ENCODE measurements at regions not wholly inside any gene's neighbourhood (a gene's known extent, or its start where the extent isn't known, plus 50 kb on each side); places are given as distances from the start of the nearest gene placed in this dataset.
"Not testable (repeated sequence)": the region's sequence is repeated elsewhere in the genome, so short reads cannot be mapped to it uniquely, and the experiment has no call there.

DNA sequence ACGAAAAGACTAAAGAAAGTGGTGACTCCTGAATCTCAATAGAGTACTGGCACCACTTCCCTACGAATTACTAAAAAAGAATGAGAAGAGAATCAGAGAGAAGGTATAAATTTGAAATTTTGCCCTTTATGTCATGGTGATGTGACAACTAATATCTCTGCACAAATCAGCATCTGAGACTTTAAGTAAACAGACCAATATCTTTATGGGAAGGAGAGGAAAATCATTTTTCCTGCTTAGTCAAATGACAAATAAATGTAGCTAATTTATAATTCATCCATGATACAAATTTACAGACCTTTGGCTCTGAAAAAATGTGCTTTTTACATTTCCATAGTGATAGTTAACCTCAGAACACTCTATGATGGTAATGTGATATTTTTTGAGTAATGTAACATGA lies 424.8 kb upstream of the EPHA5 start:
- DNase-seq, result no peak

DNA sequence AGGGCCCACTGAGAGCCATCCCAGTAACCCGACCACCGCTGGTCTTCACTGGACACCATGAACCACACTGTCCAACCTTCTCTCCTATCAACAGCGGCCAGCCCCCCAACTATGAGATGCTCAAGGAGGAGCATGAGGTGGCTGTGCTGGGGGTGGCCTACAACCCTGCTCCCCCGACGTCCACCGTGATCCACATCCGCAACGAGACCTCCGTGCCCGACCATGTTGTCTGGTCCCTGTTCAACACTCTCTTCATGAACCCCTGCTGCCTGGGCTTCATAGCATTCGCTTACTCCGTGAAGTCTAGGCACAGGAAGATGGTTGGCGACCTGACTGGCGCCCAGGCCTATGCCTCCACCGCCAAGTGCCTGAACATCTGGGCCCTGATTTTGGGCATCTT lies 423.8 kb upstream of the EPHA5 start:
- no peak for DNase-seq

DNA sequence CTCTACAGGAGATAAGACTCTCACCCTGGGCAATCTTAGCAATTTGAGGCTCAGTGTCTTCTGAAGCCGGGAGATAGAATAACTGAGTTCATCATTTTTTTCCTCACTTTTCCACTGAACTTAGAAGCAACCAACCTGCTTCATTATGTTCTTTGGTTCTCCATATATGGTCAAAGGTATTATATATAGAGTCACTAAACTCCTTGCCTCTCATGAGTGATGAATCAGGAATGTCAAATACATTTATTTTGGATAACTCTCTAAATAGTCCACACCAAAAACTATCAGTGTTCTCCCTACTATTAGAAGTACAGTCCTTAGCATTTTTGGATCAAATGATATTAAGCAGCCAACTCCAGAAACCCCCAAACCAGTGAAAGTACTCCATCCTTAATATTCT lies 421.5 kb upstream of the EPHA5 start:
- DNase-seq, result no peak

DNA sequence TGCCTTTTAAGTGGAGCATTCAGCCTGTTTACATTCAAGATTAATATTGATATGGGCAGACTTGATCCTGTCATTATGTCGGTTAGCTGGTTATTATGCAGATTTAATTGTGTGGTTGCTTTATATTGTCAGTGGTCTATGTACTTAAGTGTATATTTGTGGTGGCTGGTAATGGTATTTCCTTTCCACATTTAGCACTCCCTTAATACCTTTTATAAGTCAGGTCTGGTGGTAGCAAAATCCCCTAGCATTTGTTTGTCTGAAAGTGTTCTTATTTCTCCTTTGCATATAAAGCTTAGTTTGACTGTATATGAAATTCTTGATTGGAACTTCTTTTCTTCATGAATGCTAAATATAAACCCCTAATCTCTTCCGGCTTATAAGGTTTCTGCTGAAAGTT lies 403.7 kb upstream of the EPHA5 start:
- DNase-seq, result no peak

DNA sequence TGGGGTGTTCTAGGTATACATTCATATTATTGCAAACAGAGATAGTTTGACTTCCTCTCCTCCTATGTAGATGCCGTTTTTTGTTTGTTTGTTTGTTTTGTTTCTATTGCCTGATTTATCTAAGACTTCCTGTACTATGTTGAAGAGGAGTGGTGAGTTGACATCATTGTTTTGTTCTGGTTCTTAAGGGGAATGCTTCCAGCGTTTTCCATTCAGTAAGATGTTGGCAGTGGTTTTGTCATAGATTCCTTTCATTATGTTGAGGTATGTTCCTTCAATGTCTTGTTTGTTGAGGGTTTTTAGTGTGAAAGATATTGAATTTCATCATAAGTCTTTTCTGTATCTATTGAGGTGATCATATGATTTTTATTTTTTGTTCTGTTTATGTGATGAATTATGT lies 401.6 kb upstream of the EPHA5 start:
- DNase-seq, result no peak

DNA sequence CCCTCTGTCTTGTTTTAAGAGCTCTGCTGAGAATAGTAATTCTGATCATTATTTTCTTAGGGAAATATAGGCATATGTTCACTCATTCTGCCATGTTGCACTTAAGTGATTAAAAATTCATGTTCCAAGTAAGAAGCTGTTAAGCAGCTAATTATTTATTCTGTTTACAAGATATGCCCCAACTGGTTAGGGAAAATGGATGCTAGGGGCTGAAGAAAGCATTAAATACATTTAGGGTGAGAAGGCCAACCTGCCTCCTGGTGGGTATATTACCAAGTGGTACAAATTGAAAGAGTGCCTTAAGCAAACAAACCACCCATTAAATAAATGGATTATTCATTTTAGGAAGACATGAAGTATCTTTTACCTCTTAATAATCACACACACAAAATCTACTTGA lies 392.6 kb upstream of the EPHA5 start:
- no peak for DNase-seq

DNA sequence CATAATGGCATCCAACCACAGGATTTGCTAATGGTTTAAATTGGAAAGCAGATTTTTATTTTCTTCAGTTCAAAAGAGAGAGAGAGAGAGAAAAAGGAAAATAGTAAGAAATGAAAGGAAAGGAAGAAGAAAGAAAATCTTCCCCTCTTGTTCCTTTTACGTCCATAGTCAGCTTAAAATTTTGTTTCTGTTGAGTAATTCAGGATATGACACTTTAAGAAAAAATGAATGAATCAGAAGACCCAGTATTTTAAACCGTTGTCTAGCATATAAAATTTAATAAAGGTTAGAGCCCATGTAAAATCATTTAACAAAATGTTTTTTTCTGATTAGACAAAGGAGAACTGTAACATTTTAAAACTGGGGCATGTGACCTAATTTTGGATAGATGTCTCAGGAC lies 391.8 kb upstream of the EPHA5 start:
- no peak for DNase-seq

DNA sequence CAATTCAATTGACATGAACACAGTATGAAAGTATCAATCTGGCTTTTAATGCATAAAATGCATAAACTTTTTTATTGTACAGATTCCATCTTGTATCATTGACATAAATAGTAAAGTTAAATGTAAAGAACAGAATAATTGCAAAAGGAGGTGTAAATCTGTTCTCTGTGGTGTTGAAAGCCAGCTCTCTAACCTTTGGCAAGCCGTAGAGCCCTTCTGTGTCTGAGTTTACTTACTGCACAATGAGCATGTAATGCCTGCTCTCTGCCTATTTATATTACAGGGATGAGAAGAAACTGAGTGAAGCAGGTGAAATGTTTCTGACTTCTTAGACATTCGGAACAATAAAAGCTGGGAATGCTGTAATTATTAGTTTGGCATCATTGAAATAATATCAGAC lies 389.3 kb upstream of the EPHA5 start:
- no peak for DNase-seq

DNA sequence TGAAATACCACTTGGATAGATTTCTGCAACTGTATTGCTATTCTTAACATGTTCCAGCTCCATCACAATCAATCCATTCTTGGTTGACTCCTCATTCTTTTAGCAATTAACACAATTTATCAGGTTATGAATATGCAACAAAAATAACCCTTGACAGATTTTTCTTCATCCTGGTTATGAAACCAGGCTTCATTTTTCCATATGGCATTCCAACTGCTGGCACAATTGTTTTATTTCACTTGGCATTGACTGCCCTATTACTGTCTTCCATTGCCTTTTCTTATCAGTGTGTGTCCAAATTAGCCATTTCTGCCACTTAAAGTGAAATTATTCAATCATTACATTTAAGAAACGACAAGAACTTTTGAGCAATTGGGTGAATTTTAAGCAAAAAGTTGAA lies 388.8 kb upstream of the EPHA5 start:
- no peak for DNase-seq

DNA sequence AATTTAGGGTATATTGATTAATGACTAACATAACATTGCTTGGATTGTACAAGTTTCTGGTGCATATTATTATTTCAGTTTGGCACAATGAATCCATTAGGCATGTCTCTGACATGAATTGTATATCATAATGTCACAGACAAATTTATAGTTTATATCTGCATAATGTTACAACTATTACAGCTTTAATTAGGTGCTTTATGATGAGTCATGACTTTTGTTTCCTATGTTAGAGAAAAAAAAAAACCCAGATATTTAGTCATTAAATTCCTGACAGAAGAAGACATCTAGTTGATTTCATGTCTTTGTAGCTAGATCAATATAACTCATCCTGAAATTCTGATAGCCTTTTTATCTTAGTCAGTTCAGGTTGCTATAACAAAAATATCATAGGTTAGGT lies 385.7 kb upstream of the EPHA5 start:
- DNase-seq, result no peak

DNA sequence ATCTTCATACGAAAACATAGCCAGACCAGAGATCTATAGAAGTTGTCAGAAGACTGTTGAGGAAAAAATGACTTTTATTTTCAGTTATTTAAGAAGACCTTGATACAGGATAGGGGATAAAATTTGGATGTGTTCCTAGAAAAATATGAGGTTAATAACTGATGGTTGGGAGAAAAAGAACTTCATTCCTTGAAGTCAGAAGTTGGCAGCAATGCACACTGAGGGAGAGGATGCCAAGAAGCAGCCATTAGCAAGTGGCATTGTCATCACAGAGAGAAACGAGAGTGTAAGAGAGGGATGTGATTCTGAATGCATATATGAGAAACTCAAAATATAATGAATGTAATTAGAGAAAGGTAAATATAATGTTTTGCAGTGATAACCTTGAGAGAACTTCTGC lies 382.1 kb upstream of the EPHA5 start:
- no peak for DNase-seq

DNA sequence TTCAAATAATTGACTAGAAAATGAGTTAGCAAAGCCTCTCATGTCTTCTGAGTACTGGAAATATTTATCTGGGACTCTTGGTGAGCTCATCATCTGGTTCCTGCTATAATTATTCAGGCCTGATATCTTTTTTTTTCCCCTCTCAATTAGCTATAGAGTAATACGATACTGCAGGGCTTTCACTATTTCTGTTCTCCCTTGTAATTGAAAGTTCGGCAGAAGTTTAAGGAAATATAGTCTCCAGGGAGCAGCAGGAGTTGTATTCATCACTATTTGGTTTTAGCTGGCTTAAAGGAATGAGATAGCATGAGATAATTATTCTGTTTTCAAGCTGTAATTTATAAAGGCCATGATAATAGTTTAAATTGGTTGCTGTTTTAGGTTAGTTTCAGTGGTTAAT lies 378.6 kb upstream of the EPHA5 start:
- DNase-seq, result no peak

DNA sequence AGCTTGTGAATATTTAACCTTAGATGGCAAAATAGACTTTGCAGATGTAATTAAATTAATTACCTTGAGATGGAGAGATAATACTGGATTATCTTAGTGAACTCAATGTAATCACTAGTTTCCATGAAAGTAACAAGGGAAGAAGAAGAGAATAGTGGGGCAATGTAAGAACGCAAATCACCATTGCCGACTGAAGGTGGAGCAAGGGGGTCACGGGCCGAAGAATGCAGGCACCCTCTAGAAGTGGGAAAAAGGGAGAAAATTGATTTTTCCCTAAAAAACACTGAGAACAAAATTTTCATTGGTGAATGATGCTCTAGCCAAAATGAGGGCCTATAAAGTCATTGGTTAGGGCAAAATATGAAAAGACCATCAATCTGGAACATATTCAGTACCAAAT lies 375.6 kb upstream of the EPHA5 start:
- no peak for DNase-seq

DNA sequence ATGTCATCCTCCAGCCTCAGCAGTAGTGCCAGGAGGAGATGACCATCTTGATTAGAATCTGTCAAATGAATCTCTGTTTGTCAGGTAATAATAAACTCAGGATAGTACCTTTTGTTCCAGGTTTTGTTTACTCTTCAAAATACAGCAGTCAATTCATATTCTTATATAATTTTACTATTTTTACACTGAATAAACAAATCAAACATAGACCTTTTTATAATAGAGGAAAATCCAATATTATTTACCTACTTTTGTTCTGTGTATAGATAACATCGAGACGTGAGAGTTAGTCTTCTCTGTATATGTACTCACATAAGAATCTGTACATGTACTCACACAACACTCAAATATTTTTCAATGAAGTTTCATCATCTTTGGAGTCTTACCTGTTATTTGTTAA lies 365.4 kb upstream of the EPHA5 start:
- no peak for DNase-seq

DNA sequence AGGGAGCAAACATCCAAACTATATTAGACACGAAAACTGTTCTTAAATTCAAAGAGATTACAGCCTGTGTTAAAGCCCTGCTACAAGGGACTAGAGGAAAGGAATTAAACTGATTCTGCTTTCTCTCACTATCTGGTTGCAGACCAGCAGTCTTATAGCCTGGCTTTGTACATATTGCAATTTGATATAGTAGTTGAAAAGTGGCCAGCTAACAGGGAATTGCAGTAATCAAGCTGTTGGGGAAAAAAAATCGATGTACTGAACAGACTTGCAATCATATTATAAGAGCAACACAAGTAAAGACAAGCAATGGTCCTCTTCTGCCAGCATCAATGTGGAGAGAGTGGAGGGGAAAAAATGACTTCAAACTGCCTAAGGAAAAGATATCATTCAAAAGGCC lies 364.4 kb upstream of the EPHA5 start:
- no peak for DNase-seq

DNA sequence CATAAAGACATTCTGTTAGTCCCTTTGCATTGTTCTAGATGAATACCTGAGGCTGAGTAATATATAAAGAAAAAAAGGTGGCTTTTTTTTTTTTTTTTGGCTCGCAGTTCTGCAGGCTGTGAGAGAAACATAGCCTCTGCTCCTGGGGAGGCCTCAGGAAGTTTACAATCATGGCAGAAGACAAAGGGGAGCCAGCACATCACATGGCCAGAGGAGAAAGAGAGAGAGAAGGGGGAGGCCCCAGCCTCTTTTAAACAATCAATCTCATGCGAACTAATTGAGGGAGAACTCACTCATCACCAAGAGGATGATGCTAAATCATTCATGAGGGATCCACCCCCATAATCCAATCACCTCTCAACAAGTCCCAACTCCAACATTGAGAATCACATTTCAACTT lies 364.0 kb upstream of the EPHA5 start:
- DNase-seq, result no peak

DNA sequence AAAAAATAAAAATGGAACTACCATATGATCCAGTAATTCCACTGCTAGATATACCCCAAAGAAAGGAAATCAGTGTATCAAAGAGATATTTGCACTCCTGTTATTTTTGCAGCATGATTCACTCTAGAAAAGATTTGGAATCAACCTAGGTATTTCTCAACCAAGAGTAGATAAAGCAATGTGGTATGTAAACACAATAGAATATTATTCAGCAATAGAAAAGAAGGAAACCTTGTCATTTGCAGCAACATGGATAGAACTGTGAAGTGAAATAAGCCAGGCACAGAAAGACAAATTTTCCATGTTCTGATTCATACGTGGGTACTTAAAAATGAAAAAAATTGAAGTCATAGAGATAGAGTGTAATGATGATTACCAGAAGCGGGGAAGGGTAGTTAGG lies 362.3 kb upstream of the EPHA5 start:
- no peak for DNase-seq

DNA sequence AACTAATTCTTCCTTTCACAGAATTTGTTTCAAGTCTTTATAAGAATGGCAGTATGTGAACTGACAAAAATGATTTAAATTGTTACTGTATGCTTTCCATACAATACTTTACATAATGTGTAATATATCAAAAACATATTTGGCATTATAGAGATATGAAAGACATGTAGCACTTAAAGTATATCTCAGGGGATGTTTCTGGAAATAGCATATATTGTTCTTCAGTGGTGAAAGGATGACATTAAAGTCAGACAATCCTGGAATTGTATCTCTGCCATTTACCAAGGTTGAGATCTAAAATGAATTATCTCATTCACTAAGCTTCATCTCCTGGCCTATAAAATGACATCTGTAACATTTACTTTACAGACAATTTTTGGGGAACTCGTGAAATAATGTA lies 358.4 kb upstream of the EPHA5 start:
- no peak for DNase-seq

DNA sequence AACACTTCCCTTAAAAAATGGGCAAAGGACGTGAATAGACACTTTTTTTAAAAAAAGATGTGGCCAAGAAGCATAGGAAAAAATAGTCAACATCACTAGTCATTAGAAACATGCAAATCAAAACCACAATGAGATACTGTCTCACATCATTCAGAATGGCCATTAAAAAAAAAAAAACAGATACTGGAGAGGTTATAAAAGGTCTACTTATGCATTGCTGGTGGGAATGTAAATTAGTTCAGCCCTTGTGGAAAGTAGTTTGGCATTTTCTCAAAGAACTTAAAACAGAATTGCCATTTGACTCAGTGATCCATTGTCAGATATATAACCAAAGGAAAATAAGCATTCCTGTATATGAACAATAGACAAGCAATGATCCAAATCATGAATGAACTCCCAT lies 352.8 kb upstream of the EPHA5 start:
- no peak for DNase-seq

DNA sequence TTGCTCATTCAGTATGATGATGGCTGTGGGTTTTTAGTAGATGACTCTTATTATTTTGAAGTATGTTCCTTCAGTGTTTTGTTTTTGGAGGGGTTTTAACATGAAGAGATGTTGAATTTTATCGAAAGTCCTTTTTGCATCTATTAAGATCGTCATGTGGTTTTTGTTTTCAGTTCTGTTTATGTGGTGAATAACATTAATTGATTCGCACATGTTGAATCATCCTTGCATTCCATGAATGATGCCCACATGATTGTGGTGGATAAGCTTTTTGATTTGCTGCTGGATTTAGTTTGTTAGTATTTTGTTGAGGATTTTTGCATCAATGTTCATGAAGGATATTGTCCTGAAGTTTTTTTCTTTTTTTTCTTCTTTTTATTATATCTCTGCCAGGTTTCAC lies 347.4 kb upstream of the EPHA5 start:
- no peak for DNase-seq

DNA sequence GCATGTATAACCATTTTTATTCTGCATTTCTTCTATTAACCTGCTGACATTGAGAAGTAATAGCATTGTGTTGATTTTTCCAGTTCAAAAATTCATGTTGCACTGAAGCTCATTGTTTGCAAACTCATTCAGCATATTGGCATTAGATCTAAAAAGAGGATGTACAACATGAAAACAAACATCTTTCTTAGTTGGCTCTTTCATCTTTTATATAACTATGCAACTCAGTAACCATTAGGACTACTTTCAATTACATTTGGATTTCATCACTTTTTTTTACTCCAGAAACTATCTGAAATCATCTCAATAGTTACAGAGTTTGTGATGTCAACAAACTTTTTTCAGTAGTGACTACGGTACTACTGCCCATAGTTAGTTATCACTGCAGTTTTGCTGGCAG lies 346.0 kb upstream of the EPHA5 start:
- DNase-seq, result no peak

DNA sequence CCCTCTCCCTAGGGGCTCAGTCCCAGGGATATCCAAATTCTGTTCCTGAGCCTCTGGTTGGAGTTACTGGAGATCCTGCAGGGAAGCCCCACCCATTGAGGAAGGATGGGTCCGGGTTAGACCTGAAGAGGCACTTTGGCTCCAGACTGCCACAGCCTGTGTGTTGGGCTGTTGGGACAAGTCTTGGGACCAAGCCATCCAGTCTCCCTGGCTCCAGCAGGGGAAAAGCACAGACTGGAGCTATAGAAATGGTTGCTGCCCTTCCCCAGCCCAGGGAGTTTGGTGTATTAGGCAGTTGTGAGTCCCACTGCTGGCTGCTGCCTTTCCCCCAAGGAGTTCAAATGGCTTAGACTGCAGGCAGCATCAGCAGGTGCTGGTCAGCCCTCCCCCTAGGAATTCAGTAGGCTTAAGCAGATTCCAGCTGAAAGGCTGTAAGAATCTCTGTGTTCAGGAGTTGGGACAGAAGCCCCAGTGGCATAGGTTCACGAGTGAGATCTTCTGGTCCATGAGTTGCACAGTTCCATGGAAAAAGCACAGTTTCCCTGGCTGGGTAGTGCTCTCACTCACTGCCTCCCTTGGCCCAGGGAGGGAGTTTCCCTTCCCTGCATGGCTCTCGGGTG lies 344.0 kb upstream of the EPHA5 start:
- no peak for DNase-seq

DNA sequence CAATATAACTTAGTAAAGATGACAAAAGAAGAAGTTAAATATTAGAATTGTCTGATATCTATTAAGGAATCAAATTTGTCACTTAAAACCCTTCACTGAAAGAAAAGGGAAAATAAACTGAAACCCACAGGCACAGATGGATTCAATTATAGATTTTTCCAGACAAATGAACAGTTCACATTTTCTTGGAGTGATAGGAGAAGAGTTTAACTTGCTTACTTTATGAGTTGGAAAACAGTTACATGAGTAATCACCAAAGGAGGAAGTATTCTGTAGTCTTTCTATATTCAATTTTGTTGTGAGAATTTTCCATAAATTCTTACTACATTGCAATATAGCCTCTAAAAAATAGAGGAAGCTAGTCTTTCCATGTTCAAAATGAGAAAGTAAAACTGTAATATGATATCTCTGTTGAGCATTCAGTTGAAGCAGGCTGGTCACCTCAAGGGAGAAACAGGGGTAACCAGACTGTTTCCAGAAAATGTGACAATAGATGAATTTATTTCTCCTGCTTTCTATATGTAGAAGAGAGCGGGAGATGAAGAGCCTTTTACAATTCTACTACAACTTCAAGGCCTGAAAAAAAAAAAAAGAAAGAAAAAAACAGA lies 330.3 kb upstream of the EPHA5 start:
- DNase-seq, result no peak

DNA sequence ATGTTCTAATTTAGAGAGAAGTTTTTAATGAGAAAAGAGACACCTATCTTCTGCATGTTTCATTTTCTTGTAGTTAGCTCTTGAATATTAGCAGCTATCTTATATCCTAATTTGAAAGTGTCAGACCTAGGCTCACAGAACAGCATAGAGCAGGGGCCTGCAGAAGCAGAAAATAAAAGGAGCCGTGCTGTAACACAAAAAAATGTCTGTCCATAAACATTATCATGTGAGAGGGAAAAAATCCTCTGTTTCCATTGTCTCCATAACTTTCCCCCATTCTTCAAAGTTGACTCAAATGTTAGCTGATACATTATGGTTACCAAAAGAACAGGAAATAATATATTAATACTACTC lies 329.2 kb upstream of the EPHA5 start:
- DNase-seq, result no peak

DNA sequence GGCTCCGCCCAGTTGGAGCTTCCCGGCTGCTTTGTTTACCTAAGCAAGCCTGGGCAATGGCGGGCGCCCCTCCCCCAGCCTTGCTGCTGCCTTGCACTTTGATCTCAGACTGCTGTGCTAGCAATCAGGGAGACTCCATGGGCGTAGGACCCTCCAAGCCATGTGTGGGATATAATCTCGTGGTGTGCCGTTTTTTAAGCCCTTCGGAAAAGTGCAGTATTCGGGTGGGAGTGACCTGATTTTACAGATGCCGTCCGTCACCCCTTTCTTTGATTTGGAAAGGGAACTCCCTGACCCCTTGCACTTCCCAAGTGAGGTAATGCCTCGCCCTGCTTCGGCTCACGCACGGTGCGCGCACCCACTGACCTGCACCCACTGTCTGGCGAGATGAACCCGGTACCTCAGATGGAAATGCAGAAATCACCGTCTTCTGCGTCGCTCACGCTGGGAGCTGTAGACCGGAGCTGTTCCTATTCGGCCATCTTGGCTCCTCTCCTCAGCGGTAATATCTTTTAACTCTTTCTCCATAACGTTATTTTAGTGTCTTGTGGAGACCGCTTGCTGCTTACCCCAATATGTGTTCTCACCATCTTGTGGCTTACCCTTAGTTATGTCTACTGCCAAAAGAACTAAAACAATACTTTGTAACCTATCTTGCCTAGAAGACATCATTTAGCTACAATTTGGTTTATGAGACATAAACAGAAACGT lies 328.7 kb upstream of the EPHA5 start:
- not testable (repeated sequence) for DNase-seq

Measured in activated CD4-positive, alpha-beta T cell treated with anti-CD3 and anti-CD28 coated beads, Interleukin-2, amount 50 U/mL, for 16 hours (primary cell).